ENCODE measurements at regions not wholly inside any gene's neighbourhood (a gene's known extent, or its start where the extent isn't known, plus 50 kb on each side); places are given as distances from the start of the nearest gene placed in this dataset.
A peak's percentile ranks its signal among the peaks of the same experiment; 100 is the strongest.

- no peak overlapping the region for H3K27ac ChIP-seq
- DNase-seq (ENCODE audit: low spot score): no peak
- TF ChIP-seq CTCF (IDR thresholded peaks at IDR 0.05): no peak
These were observed 200.8 kb downstream of the RHOU start for GRCh38 chr1:228935855-228936727.

GRCh38 chr1:228936881-228937280 is 201.6 kb downstream of the RHOU start:
- no peak overlapping the region for H3K27ac ChIP-seq
- H3K9me3 ChIP-seq: no peaks in the 10 kb centered on the region
- ATAC-seq (ENCODE audit: insufficient number of reproducible peaks, low FRiP score, low read depth): no peak

More at GRCh38 chr1:228935855-228936727, 200.8 kb downstream of the RHOU start:
- Histone ChIP-seq H3K4me1 (ENCODE audit: control insufficient read depth in 1 of 2, low read depth in 2 of 2) (peaks cover 11 to 36% of the 10 kb centered on the region in 2 donors), H3K4me3 (no peak overlapping the region), H3K9me3 (no peaks in the 10 kb centered on the region), H3K36me3 (no peaks in the 10 kb centered on the region), H3K27me3 (replicated peaks; ENCODE audit: insufficient read depth) (no peaks in the 10 kb centered on the region)
- ATAC-seq (ENCODE audit: insufficient number of reproducible peaks, low FRiP score, low read depth): no peak

GRCh38 chr1:228937351-228937750 is 202.1 kb downstream of the RHOU start:
- ATAC-seq (ENCODE audit: insufficient number of reproducible peaks, low FRiP score, low read depth) (no peak), DNase-seq (ENCODE audit: low spot score) (no peak)
- no peak for TF ChIP-seq CTCF (IDR thresholded peaks at IDR 0.05)
- Histone ChIP-seq H3K4me3 (no peak overlapping the region), H3K36me3 (no peaks in the 10 kb centered on the region), H3K27me3 (replicated peaks; ENCODE audit: insufficient read depth) (no peaks in the 10 kb centered on the region), H3K9me3 (no peaks in the 10 kb centered on the region), H3K27ac (peak overlapping the region; percentile 87 to 89), H3K4me1 (ENCODE audit: control insufficient read depth in 1 of 2, low read depth in 2 of 2) (peaks cover 11 to 36% of the 10 kb centered on the region in 2 donors)

More at GRCh38 chr1:228936881-228937280, 201.6 kb downstream of the RHOU start:
- Histone ChIP-seq H3K4me1 (ENCODE audit: control insufficient read depth in 1 of 2, low read depth in 2 of 2) (peaks cover 11 to 36% of the 10 kb centered on the region in 2 donors), H3K4me3 (no peak overlapping the region), H3K36me3 (no peaks in the 10 kb centered on the region), H3K27me3 (replicated peaks; ENCODE audit: insufficient read depth) (no peaks in the 10 kb centered on the region)
- no peak for DNase-seq (ENCODE audit: low spot score)
- no peak for TF ChIP-seq CTCF (IDR thresholded peaks at IDR 0.05)

GRCh38 chr1:228937851-228938536 is 202.7 kb downstream of the RHOU start:
- Histone ChIP-seq H3K4me3 (peak overlapping the region; percentile 14), H3K27ac (peak overlapping the region; percentile 87 to 89), H3K36me3 (no peaks in the 10 kb centered on the region), H3K4me1 (ENCODE audit: control insufficient read depth in 1 of 2, low read depth in 2 of 2) (peaks cover 11 to 36% of the 10 kb centered on the region in 2 donors), H3K27me3 (replicated peaks; ENCODE audit: insufficient read depth) (no peaks in the 10 kb centered on the region), H3K9me3 (no peaks in the 10 kb centered on the region)
- TF ChIP-seq CTCF (IDR thresholded peaks at IDR 0.05): no peak
- ATAC-seq (ENCODE audit: insufficient number of reproducible peaks, low FRiP score, low read depth) (peak; percentile 53), DNase-seq (ENCODE audit: low spot score) (no peak)

GRCh38 chr1:228938537-228938901 is 203.2 kb downstream of the RHOU start:
- Histone ChIP-seq H3K27me3 (replicated peaks; ENCODE audit: insufficient read depth) (no peaks in the 10 kb centered on the region), H3K36me3 (no peaks in the 10 kb centered on the region), H3K4me1 (ENCODE audit: control insufficient read depth in 1 of 2, low read depth in 2 of 2) (peaks cover 11 to 36% of the 10 kb centered on the region in 2 donors), H3K4me3 (peak overlapping the region; percentile 14), H3K9me3 (no peaks in the 10 kb centered on the region), H3K27ac (peak overlapping the region; percentile 87 to 89)
- DNase-seq (ENCODE audit: low spot score): peak; percentile 61
- ATAC-seq (ENCODE audit: insufficient number of reproducible peaks, low FRiP score, low read depth): peak; percentile 87
- no peak for TF ChIP-seq CTCF (IDR thresholded peaks at IDR 0.05)

Data from thoracic aorta (tissue), 2 donors.